HG03565 (cell line): ENCODE measurements at regions not wholly inside any gene's neighbourhood (a gene's known extent, or its start where the extent isn't known, plus 50 kb on each side); places are given as distances from the start of the nearest gene placed in this dataset.

Experiments used
- ATAC-seq: cut with Tn5 transposase; IDR thresholded peaks from one replicate; pipeline ENCODE4 v1.9.1; 2021; ENCODE audit warnings: mild to moderate bottlenecking, moderate library complexity; ENCODE audit not compliant: unreplicated experiment

DNA sequence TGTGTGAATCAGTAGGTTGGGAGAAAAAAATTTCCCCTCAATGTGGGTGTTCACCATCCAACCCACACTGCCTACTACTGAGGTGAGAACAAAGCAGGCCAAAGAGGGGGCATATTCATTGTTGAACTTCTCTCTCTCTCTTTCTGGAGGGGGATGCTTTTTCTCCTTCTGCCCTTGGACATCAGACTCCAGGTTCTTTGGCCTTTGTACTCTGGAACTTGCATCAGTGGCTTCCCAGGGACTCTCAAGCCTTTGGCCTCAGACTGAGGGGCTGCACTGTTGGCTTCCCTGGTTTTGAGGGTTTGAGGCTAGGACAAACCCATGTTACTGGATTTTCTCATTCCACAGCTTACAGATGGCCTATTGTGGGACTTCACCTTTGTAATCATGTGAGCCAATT is 417.2 kb downstream of the ELAVL2 start:
- ATAC-seq, result no peak

DNA sequence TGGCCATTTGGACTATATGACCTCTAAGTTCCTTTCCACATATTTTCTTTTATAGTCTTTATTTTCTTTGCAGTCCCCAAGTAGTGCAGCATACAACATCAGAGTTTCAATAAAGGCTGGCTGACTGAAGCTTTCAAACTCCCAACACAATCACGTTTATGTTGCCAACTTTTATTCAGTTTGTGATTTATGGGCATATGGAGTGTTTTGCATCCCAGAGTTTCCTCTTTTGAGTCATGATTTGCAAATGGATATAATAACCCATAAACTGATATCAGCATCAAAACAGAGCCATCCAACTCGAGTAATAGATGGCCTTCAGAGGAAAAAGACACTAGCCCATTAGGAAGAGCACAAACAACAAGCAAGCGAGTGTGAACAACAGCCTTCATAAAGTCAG is 414.0 kb downstream of the ELAVL2 start:
- no peak for ATAC-seq

DNA sequence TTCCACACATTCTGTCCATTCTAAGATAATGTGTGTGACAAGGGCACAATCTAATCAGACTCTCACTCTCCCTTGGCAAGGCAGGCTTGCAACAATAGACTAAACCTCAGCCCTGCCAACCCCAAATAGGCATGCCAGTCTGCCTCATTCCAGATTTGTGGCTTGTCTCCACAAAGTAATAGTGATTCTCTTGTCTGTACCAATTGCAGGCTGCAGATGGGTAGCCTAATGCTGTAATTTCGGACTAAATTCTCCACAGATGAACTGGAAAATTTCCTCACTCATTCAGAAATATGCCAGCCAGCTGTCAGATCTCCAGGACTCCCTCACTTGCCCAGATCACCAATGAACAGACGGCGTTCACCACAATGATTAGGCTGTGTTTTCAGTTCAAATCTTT is 413.6 kb downstream of the ELAVL2 start:
- no peak for ATAC-seq

DNA sequence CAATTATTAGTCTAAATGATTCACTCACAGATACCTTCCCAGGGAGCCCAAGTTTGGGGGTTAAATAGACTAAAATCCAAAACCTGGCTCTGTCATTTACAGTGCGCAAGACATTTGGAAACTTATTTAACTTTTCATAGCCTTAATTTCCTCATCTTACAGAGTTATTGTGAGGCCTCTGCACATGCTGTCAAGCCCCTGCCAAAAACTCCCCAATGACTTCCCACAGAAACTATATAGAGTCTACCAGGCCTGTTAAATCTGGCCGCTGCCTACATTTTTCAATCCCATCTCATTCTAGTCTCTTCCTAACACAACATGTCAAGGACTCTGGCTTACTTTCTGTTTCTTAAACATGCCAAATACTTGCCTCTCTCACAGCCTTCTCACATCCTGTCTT is 412.5 kb downstream of the ELAVL2 start:
- ATAC-seq, result no peak

DNA sequence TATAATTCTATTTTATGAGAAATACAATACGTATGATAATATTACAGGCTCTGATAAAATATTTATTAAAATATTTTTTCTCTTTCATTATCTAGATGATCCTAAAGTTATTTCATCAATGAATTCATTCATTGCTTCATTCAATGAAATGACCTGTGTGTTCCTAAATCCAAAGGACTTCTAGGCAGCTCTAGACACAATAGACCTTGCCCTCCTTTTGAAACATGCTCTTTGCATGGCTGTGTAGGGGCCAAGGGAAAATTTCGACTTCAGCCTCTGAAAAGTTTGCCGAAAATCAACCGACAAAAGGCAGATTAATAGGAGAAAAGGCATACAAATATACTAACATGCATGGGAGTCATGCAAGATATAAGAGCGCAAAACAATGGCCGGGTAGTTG is 402.0 kb downstream of the ELAVL2 start:
- ATAC-seq, result no peak

DNA sequence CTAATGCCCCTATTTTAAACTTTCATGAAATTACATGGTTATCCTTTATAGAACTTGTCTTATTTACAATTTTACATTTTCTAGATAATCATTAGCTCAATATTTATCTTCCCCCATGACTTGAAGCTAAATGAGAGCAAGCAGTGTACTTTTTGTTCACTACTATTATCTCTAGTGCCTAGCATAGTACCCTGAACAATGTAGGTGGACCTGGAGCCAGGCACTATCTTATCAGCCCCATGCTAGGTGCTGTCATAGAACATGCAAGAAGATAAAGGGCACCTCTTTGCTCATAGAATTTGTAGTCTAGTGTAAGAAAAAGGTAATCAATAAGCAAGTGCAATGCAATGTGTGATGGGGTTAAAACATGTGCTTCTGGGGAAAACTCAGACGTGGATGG is 399.9 kb downstream of the ELAVL2 start:
- no peak for ATAC-seq

DNA sequence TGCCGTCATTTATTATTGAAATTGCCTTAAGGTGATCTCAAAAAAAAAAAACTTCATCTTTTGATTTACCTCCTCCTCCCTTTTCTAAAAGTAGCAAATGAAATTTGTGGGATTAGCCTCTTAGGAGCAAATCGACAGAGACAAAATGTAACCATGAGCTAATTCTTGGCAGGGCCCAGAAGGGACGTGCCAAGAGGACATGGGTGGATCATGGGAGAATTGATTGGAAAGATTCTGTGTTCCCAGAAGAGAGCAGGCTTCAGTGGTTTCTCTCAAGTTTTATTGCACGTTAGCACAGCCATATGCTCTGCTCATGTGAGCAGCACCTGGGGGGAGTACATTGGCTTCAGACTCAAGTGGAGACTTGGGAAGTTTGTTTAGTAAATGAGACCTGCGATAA is 394.6 kb downstream of the ELAVL2 start:
- ATAC-seq, result no peak

DNA sequence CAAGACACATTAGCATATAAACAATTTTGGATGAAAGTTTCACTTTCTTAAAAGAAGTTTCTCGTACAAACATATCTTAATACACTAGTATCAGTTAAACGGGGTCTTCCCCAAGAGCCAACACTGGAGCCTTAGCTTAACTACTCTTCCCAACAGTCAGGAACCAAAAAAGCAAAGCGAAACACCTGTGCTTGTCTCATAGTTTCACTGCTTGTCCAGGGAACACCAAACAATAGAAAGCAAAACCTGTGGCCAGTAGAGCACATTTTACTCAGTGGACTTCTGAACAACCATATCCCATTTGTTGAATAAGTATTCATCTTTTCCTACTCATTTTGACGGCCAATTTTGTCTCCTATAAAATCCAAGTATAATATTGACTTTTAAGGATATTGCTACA is 391.4 kb downstream of the ELAVL2 start:
- ATAC-seq, result no peak

DNA sequence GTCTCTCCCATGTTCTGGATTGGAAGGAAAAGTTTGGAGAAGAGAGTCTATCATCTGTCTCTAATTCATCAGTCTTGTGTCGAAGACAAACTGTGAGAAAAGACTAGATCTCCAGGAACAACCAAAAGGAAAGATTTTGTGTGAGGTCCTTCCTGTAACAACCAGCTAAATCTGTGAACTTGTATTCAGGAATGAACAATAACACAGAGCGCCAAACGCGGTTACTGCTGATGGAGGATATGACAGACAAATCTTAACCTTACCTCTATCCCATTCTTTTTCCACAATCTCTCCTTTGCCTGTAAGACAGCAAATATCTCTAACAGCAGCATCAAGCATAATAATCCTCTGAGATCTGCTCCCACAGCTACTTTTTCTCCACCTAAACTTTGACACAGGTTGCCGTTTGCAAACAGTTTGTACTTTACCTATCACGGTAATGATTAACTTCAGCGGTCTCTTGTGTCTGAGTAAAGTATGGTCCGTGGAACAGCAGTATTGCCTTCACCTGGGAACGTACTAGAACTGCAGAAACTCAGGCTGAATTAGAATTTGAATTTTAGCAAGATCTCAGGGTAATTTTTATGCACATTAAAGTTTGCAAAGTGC is 387.6 kb downstream of the ELAVL2 start:
- ATAC-seq, result no peak

DNA sequence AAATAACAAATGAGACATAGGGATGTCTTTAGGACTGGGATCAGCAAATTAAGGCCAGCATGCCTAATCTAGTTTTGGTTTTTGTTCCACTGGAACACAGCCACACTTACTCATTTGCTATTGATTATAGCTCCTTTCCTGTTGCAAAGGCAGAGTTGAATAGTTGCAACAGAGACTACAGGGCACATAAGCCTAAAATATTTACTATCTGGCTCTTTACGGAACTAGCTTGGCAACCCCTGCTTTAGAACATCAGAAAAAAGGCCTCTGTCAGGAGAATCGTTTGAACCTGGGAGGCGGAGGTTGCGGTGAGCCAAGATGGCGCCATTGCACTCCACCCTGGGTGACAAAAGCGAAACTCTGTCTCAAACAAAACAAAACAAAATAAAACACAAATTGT is 384.8 kb downstream of the ELAVL2 start:
- no peak for ATAC-seq

DNA sequence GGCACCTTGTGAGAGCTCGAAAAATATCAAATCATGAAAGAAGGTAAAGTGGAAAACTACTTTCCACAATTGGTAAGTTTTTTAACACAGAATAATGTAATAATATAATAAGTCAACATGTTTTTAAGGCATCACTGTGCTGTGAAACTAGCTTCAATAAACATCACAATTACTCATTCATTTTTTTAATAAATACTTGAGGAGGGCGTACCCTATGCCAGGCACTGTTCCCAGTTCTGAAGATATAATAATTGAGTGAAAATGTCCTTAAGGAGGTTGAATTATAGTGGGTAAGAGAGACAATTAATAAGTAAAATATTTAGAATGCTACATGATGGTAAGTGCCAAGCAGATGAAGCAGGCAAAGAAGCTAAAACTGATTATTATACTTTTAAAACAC is 381.4 kb downstream of the ELAVL2 start:
- no peak for ATAC-seq

DNA sequence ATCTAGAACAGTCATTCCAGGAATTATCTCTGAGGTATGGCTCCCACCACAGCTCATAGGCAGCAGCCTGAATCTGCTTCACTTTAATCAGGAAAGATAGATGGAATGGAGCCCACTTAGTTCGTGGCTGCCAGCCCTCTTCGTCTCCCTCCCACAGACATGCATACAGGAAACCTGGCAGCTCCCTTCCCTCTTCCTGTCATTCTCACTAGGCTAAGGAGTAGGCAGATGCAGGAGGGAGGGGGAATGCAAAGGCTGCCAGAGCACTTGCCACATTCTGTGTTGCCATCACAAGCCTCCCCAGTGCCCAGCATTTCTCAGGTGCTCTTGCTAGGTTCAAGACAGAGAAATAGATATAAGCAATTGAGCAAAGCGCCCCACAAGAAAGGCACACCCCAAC is 378.9 kb downstream of the ELAVL2 start:
- no peak for ATAC-seq

DNA sequence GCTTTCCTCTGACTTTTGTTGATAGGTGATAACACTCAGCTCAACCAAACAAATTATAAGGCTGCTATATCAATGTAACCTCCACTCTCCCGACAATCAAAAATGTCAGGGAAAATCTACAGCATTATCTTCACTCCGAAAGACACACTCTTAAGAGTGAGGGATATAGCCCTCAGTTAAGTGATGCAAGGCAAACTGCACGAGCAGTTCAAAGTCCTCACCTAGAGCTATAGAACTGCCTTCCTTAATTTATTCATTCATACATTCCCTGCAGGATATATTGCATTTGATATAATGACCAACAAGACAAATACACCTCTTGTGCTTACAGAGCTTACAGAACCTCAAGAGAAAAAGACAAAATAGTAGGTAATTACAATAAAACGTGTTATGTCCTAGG is 378.1 kb downstream of the ELAVL2 start:
- ATAC-seq, result no peak

DNA sequence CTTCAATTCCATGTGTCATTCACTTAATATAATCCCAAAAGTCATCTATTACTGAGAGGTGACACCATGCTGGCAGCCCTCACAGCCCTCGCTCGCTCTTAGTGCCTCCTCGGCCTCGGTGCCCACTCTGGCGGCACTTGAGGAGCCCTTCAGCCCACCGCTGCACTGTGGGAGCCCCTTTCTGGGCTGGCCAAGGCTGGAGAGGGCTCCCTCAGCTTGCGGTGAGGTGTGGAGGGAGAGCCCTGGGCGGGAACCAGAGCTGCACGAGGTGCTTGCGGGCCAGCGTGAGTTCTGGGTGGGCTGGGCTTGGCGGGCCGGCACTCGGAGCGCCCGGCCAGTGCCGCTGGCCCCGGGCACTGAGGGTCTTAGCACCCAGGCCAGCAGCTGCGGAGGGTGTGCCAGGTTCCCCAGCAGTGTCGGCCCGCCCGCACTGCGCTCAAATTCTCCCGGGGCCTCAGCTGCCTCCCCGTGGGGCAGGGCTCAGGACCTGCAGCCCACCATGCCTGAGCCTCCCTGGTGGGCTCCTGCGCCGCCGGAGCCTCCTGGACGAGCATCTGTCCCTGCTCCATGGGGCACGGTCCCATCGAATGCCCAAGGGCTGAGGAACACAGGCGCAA is 374.1 kb downstream of the ELAVL2 start:
- ATAC-seq, result no peak

DNA sequence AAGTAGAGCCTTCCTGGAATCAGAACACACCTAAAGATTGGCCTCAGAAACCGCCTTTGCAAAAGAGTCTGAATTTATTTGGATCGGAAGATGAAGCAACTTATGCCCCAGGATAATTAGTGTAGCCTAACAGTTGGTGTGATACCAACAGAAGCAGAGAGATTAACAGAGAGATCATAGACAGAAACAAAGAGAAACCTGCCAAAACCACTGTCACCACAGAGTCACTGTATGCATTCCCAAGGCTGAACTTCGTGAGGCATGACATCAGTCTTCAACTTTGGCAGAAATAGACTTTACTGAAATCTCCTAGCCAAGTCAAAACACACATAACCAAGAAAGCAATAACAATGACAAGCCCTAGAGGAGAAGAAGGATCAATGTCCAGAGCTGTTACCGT is 361.8 kb downstream of the ELAVL2 start:
- ATAC-seq, result no peak

DNA sequence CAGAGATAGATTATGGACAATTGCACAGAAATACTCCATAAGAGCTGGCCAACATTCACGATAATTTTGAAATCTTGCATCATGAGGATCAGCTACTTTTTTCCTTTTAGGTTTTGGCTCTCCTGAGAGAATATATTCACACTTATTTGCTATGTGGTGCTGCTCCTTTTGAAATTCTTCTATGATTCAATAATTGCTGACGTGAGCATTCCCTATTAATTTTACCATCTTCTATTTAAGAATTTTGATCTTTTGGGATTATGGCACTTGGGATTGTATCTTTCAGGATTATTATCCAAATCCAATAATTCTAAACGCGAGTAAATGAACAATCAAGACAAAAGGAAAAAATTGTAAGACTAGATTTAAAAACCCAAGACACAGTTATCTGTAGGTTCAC is 358.8 kb downstream of the ELAVL2 start:
- ATAC-seq, result no peak

DNA sequence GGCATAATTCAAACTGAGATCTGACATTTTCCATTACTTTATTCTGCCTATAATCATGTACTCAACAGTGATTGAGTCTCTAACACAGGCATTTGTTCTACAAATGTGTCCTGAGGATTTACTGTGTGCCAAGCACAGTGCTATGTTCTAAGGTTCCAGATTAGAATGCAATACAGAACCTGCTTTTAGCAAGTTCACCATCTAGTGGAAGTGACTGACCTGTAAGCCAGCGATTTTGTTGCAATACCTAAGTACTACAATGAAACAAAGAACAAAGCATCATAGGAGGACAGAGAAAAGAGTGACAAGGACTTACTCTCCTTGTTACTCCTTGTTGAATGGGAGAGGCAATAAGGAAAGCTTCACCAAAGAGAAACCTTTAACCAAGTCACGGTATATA is 348.1 kb downstream of the ELAVL2 start:
- ATAC-seq, result no peak

DNA sequence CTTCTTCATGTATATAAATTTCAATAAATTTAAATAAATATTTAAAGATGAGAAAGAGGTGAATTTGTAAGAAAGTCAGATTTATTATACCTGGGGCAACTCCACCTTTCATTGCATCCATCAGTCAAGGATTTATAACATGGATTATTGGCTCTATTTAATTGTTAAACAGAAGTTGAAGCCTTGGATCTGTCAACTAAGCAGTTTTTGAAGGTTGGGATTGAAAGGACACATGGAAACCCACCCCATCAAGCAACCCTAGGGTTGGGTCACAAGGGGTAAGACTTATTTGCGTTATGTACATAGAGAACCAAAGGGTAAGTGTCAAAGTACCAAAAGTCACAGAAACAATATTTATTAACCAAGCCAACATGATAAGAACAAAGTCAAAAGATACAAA is 342.5 kb downstream of the ELAVL2 start:
- ATAC-seq, result no peak

DNA sequence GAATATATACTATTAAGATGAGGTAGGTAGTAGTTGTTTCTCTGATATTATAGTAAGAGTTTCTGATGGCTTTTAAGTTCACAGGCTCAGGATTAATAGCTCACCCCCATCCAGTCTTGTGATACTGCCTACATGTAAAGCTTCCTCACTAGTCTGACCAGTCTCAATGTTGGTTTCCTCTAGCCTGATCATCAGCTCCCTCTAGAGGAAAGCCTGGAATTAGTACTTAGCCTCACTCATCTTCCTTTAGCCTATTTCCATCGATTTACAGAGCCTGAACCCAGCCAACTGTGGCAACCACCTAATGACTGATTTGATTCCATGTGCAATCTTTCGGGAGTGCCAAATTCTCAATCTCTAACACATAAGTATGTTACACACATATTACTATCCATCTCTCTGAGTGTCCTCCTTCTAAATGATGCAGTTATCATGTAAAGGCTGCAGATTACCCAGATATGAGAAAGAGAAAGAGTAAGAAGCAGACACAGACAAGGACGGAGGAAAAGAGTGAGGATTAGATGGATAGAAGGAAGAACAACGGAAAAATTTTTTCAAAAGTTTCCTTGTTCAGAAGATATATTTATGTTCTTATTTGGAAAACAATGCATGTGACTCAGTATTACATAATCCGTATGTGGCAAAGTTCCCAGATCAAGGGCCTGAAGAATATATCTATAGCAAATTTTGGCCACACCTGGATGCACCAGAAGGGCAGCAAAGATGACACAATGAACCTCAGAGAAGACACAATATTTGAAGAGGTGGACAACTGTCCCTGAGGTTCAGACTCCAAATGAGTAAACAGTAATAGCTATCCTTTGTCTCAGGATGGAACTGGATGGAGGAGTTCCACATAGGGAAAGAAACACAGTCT is 333.7 kb downstream of the ELAVL2 start:
- ATAC-seq, result peak; percentile 49

DNA sequence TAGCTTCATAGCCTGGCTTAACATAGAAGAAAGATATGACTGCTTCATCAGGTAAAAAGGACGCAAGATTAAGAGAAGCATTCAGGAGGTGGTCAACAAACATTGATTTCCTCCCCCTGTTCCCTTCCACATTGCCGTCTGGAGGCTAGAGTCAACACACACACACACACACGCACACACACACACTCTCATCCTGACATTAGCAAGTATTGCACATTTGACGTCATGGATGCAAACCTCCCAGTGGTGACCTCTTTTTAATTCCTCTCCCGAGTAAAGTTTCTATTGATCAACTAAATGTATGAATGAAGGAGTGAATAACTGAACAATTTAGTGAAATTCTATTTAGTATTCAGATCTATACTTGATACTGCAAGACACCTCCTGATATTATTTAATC is 332.8 kb downstream of the ELAVL2 start:
- ATAC-seq, result no peak

DNA sequence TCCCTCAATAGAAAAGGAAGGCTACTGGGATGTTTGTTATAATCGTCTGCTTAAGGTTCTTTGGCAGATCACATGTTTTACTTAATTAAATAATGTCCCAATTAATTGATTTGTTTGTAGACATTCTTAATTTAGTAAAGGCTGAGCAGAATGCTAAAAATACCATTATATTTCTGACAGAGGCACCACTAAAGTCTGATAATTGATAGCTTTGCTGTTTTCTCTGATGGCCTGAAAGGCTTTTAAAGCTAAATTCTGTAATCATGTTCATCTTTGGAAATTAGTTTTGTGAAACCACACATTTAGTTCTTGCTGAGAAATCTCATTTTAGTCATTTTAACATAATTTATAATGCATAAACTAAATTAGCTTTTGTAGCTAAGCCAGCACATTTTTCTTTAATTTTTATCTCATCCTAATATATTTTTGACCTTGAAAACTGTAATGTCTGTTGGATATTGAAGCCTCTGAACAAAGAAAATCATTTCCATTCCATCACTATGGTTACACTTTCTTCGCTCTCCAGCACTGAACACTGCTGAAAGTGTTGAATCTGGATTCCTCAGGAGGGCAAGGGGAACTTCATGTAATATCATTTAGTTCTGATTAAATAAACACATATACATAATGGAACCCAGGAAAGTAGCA is 329.4 kb downstream of the ELAVL2 start:
- ATAC-seq, result no peak

DNA sequence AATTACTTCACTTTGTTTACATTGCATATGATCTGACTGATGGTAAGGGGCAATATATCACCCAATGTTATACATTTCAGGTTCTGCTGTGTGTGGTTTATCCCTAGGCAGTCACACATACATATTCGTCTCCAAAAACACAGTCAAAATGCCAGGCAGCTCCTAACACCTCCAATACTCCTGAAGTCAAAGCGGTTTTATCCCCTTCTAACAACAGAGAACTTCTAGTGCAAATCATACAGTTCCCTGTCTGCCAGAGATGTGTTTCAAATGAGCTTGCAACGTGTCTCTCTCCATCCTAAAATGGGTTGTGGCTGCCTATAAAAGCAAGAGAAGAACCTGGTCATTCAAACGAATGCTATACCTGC is 328.9 kb downstream of the ELAVL2 start:
- no peak for ATAC-seq
